ENCODE measurements at regions not wholly inside any gene's neighbourhood (a gene's known extent, or its start where the extent isn't known, plus 50 kb on each side); places are given as distances from the start of the nearest gene placed in this dataset.

GRCh38 chr6:49030251-49031020, 432.6 kb downstream of the MMUT start:
- no peak overlapping the region for H3K4me3 ChIP-seq
- intact Hi-C loops (cut with DNase I) = no loop called here

DNA sequence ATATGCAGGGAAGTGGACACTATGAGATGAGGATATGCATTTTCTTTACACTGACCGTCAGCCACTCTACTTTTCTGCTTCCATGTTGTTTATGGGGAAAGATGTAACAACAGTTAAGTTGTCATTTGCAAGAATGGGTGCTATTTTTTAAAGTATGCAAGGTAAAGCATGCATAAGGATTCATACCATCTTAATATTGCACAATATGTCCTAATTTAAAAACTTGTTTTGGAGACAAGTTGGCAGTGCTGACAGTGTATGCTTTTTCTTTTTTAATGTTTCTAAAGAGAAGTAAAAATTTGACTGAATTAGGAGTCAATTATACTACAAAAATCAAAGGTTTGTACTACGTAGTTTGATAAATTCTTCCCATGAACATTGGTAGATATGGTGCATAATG, 435.4 kb downstream of the MMUT start:
- DNase-seq (no peak), ATAC-seq (no peak)
- H3K9me3 ChIP-seq = peaks cover 0 to 12% (median 0%) of the 10 kb centered on the region in 12 donors
- no peaks in the 10 kb centered on the region for H3K36me3 ChIP-seq
- intact Hi-C loops (cut with DNase I) = no loop called here
- no peak overlapping the region for H3K27ac ChIP-seq
- WGBS, 4 donors = 79 to 84% (median 83%) methylated on average over 2 of the region's 2 CpGs
- no peaks in the 10 kb centered on the region for H3K27me3 ChIP-seq
- H3K4me3 ChIP-seq = no peak overlapping the region
- TF ChIP-seq POLR2A (IDR thresholded peaks at IDR 0.05) (no peak), CTCF (IDR thresholded peaks at IDR 0.05) (no peak)
- no peaks in the 10 kb centered on the region for H3K4me1 ChIP-seq

More at GRCh38 chr6:49030251-49031020, 432.6 kb downstream of the MMUT start:
- 74 to 84% (median 80%) methylated on average over 1 of the region's 1 CpG for WGBS, 4 donors
- Histone ChIP-seq H3K36me3 (no peaks in the 10 kb centered on the region), H3K4me1 (no peaks in the 10 kb centered on the region), H3K27ac (no peak overlapping the region), H3K9me3 (peaks cover 0 to 8% (median 0%) of the 10 kb centered on the region in 12 donors), H3K27me3 (no peaks in the 10 kb centered on the region)
- TF ChIP-seq CTCF (IDR thresholded peaks at IDR 0.05) = no peak
- TF ChIP-seq POLR2A (IDR thresholded peaks at IDR 0.05) = no peak
- ATAC-seq = no peak
- no peak for DNase-seq

DNA sequence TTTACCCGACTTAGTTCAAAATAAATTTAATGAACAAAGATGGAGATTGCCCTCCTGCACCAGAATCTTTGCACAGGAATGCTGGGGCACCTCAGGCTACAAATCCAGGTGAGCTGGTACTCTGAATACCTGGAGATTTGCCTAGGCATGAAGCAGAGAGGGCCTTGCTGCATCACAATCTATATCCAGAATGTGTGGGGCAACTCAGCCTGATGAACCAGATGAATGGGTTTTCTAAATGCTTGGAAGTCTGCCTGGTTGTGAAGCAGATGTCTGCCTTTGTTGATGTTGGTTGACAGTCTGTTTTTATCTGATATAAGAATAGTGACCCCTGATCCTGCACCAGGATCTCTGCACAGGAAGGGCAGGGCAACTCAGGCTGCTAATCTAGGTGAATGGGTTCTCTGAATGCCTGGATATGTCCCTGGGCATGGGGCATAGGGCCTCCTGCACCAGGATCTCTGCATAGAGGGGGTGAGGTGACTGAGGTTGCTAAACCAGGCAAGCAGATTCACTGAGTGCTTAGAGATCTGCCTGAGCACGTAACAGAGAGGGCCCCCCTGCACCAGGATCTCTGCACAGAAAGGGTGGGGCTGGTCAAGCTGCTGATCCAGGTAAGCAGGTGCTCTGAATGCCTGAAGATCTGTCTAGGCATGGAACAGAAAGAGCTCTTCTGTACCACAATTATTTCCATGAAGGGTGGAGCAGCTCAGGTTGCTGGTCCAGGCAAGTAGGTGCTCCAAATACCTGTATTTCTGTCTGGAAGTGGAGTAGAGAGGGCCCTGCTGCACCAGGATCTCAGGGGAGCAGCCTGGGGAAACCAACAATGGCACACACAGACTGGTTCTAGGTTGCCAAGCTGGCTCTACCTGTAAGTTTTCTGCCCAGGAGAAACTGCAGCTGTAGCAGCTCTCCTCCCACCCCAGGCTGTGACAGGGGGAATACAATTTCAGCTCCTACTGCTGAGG, 437.5 kb downstream of the MMUT start:
- H3K27ac ChIP-seq = no peak overlapping the region
- 56 to 70% (median 62%) methylated on average over 2 of the region's 2 CpGs for WGBS, 4 donors
- ATAC-seq (no peak), DNase-seq (no peak)
- H3K27me3 ChIP-seq = no peaks in the 10 kb centered on the region
- no peaks in the 10 kb centered on the region for H3K36me3 ChIP-seq
- intact Hi-C loops (cut with DNase I) = no loop called here
- no peaks in the 10 kb centered on the region for H3K4me1 ChIP-seq
- no peak overlapping the region for H3K4me3 ChIP-seq
- no peak for TF ChIP-seq POLR2A (IDR thresholded peaks at IDR 0.05)
- peaks cover 0 to 16% (median 0%) of the 10 kb centered on the region in 12 donors for H3K9me3 ChIP-seq

GRCh38 chr6:49004801-49005200, 458.3 kb downstream of the MMUT start:
- Histone ChIP-seq H3K4me3 (no peak overlapping the region), H3K36me3 (no peaks in the 10 kb centered on the region), H3K27me3 (no peaks in the 10 kb centered on the region), H3K27ac (no peak overlapping the region), H3K4me1 (no peaks in the 10 kb centered on the region), H3K9me3 (peaks cover 0 to 7% (median 0%) of the 10 kb centered on the region in 12 donors)
- DNase-seq (no peak), ATAC-seq (no peak)
- WGBS, 4 donors = 51 to 70% (median 59%) methylated on average over 2 of the region's 2 CpGs
- TF ChIP-seq CTCF (IDR thresholded peaks at IDR 0.05) = no peak
- TF ChIP-seq POLR2A (IDR thresholded peaks at IDR 0.05) = no peak
- intact Hi-C loops (cut with DNase I) = no loop called here
